Neural crest cell (in vitro differentiated cells): ENCODE measurements at regions not wholly inside any gene's neighbourhood (a gene's known extent, or its start where the extent isn't known, plus 50 kb on each side); places are given as distances from the start of the nearest gene placed in this dataset.

Experiments used
- DNase-seq: peaks from one replicate; pipeline ENCODE4 v3.0.0; 2021; ENCODE audit warnings: low read depth, mixed read lengths, low spot score
- H3K27ac Mint-ChIP-seq: one replicate; pipeline ENCODE4 v1.8.0; 2021; ENCODE audit warnings: mild to moderate bottlenecking, mixed read lengths; ENCODE audit not compliant: unreplicated experiment
- H3K27me3 Mint-ChIP-seq: 2 replicates; pipeline ENCODE4 v1.8.0; 2021; ENCODE audit warnings: low read depth, mild to moderate bottlenecking, mixed read lengths
- H3K36me3 Mint-ChIP-seq: 2 replicates; pipeline ENCODE4 v1.8.0; 2021; ENCODE audit warnings: low read depth, mild to moderate bottlenecking, mixed read lengths
- H3K4me1 Mint-ChIP-seq: 2 replicates; pipeline ENCODE4 v1.8.0; 2021; ENCODE audit warnings: mixed read lengths
- H3K4me3 Mint-ChIP-seq: one replicate; pipeline ENCODE4 v1.8.0; 2021; ENCODE audit warnings: mild to moderate bottlenecking, mixed read lengths
- H3K9me3 Mint-ChIP-seq: 2 replicates; pipeline ENCODE4 v1.8.0; 2021; ENCODE audit warnings: mixed read lengths
- TF ChIP-seq, protein P1 (sequence below): fragments of 200-600 bp; sonication (generic); conservative IDR thresholded peaks from 2 replicates; pipeline ENCODE4 v1.5.0; 2021; ENCODE audit warnings: antibody characterized with exemption, mild to moderate bottlenecking

DNA sequence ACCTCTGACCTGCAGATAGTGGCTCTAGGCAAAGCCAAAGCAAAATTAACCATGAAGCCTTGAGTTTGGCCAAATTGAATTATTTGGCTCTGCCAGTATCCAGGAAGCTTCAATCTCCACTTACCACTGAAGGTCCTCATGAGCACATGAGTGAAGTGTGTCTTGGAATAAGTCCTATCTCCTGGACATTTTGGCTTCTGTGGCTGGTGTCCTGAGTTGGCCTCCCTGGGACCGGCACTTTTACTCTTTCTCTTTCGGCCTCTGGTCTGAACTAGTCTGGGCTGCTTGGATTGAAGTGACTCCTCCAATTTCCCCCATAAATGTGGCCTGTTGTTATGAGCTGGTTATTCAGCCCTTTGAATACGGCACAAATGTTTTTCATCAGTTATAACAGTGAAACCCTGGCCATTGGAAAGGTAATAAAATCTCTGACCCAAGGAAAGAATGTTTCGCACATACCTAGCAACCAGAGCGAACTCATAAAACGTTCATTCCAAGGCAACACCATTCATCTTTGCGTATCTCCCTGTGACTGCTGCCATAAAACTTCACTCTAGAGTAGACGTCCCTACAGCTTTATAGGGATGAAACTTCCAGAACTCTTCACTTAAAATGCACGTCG, 216.4 kb downstream of the LPIN1 start:
- Mint-ChIP-seq H3K27ac (no peak overlapping the region), H3K4me1 (no peaks in the 10 kb centered on the region), H3K9me3 (peaks cover 3% of the 10 kb centered on the region), H3K27me3 (no peaks in the 10 kb centered on the region), H3K36me3 (no peaks in the 10 kb centered on the region), H3K4me3 (no peak overlapping the region)
- DNase-seq, result no peak
- TF ChIP-seq, protein P1, sequence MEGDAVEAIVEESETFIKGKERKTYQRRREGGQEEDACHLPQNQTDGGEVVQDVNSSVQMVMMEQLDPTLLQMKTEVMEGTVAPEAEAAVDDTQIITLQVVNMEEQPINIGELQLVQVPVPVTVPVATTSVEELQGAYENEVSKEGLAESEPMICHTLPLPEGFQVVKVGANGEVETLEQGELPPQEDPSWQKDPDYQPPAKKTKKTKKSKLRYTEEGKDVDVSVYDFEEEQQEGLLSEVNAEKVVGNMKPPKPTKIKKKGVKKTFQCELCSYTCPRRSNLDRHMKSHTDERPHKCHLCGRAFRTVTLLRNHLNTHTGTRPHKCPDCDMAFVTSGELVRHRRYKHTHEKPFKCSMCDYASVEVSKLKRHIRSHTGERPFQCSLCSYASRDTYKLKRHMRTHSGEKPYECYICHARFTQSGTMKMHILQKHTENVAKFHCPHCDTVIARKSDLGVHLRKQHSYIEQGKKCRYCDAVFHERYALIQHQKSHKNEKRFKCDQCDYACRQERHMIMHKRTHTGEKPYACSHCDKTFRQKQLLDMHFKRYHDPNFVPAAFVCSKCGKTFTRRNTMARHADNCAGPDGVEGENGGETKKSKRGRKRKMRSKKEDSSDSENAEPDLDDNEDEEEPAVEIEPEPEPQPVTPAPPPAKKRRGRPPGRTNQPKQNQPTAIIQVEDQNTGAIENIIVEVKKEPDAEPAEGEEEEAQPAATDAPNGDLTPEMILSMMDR, result no peak

DNA sequence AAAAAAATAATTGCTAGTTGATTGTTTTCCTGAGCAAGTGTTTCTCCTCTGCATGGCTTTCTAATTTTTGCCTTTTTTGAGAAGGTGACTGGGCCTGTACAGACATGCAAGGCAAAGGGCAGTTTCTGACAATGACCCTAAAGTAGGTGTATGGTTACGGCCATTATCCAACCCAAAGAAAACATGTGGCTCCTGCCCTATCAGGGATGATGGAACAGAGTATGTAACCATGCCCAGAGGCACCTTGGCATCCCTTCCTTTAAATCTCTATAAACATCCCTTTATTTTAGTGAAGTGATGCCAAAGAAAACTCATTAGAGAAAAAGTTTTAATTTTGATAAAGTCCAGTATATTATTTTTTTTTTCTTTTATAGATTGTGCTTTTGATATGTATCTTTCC, 217.5 kb downstream of the LPIN1 start:
- no peak for DNase-seq
- Mint-ChIP-seq H3K27me3 (no peaks in the 10 kb centered on the region), H3K36me3 (no peaks in the 10 kb centered on the region), H3K4me1 (no peaks in the 10 kb centered on the region), H3K4me3 (no peak overlapping the region), H3K9me3 (peaks cover 3% of the 10 kb centered on the region), H3K27ac (no peak overlapping the region)
- TF ChIP-seq, protein P1, result no peak

DNA sequence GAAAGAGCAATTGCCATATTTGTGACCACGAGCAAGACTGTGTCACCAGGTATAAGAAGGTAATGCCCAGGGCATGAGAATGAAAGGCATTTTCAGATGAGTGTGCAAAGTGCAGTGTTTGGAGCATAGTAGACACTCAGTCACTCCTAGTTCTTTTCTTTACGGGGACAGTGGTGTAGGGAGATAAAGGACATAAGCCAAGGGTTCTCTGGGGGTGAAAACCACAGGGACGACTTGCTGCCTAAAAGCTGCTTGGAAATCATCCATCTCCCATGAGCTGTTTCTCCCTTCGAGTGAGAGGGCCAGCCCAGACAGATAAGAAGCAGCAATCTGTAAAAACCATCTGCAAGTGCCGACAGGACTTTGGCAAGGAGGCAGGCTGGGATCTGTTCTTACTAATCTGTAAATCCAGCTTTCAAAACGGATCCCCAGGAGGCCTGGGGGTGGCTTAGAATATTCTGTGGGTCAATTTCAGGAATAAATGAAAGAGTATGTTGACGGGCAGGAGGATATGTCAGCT, 221.6 kb downstream of the LPIN1 start:
- no peak for DNase-seq
- H3K36me3 Mint-ChIP-seq, result no peaks in the 10 kb centered on the region
- no peaks in the 10 kb centered on the region for H3K4me1 Mint-ChIP-seq
- no peak overlapping the region for H3K27ac Mint-ChIP-seq
- no peak overlapping the region for H3K4me3 Mint-ChIP-seq
- H3K27me3 Mint-ChIP-seq, result no peaks in the 10 kb centered on the region
- H3K9me3 Mint-ChIP-seq, result peaks cover 17% of the 10 kb centered on the region
- TF ChIP-seq, protein P1, result no peak

DNA sequence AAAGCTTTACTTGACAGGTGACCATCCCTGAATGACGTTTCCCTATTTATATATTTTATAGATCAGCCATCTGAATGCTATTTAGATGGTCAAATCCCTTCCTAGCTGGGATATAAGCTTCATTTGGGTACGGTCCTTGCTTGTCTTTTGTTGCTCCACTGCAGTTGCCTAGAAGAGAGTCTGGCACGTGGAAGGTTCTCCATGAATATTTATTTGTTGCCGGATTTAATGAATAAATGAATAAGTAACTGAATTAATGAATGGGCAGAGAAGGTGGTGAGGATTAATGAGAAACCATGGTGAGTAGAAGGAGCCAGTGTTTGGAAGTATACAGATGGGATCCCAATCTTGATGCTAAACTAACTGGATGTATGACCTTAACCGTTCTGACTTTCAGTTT, 222.1 kb downstream of the LPIN1 start:
- TF ChIP-seq, protein P1, result no peak
- no peak overlapping the region for H3K27ac Mint-ChIP-seq
- no peak overlapping the region for H3K4me3 Mint-ChIP-seq
- no peak for DNase-seq
- peaks cover 1% of the 10 kb centered on the region for H3K36me3 Mint-ChIP-seq
- H3K9me3 Mint-ChIP-seq, result peaks cover 19% of the 10 kb centered on the region
- no peaks in the 10 kb centered on the region for H3K27me3 Mint-ChIP-seq
- H3K4me1 Mint-ChIP-seq, result no peaks in the 10 kb centered on the region

DNA sequence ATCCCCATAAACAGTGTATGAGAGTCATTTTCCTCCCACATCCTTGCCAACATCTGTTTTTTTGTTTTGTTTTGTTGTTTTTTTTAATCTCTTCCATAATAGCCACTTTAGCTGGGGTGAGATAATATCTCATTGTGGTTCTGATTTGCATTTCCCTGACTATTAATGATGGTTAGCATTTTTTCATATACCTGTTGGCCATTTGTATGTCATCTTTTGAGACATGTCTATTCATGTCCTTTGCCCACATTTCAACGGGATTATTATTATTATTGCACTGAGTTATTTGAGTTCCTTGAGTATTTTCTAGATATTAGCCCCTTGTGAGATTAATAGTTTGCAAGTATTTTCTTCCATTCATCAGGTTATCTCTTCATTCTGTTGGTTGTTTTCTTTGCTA, 223.3 kb downstream of the LPIN1 start:
- no peaks in the 10 kb centered on the region for H3K4me1 Mint-ChIP-seq
- H3K27me3 Mint-ChIP-seq, result no peaks in the 10 kb centered on the region
- no peak overlapping the region for H3K4me3 Mint-ChIP-seq
- TF ChIP-seq, protein P1, result no peak
- no peak overlapping the region for H3K27ac Mint-ChIP-seq
- DNase-seq, result no peak
- H3K9me3 Mint-ChIP-seq, result peaks cover 25% of the 10 kb centered on the region
- H3K36me3 Mint-ChIP-seq, result peaks cover 8% of the 10 kb centered on the region
